ENCODE measurements at regions not wholly inside any gene's neighbourhood (a gene's known extent, or its start where the extent isn't known, plus 50 kb on each side); places are given as distances from the start of the nearest gene placed in this dataset.

DNA sequence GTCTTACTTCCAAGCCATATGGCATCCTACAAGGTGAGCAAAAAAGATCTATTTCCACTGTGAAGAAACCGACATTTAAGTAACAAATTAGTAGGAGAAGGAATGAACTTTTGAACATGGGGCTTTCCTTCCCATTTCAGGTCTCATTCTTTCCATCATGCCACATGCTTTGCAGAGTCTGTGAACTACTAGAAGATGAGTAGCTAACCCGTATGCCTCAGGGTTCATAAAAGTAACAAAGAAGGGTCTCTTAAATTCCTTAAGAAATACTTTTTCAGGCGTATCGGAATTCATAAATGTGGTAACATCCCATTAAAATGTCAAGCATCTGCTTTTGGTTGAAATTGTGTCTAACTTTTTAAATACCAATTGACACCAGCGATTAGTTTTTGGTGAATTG, 81.3 kb upstream of the TNS3 start:
- DNase-seq = no peak

- no peak for DNase-seq
Measured at GRCh38 chr7:47661051-47661714, 79.3 kb upstream of the TNS3 start.

DNA sequence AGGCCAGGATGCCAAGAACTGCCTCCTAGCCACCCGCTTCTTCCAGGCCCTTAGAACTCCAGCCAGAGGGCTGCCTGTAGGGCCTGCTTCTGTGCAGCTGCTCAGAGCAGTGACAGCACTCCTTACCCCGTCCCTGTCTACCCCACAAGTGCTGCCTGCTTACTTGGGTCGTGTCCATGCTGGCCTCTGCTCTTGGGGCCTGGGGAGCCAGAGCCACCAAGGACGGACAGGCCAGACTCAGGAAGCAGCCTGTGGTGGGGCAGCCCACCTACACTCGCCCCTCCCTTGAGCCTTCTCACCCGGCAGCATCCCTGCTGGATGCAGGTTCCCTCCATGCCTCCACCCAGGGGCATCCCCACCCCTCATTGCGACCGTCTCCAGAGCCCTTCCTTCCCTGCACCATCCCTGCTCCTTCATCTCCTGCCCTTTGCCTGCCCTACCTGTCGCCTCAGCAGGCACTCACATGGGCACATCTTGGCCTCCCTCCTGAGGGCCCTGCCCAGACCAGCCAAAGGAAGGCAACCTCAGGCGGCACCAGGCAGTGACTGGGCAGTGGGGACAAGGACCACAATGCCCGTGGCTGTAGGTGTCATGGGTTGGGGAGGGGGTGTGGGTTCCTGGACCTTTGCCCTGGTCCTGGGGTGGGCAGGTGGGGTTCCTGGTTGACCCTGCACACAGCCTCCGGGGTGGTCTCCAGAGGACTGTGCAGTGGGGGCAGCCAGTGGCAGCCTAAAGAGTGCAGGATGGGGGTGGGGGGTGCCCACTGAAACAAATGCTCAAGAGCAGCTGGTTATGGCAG, 78.0 kb upstream of the TNS3 start:
- no peak for DNase-seq

DNA sequence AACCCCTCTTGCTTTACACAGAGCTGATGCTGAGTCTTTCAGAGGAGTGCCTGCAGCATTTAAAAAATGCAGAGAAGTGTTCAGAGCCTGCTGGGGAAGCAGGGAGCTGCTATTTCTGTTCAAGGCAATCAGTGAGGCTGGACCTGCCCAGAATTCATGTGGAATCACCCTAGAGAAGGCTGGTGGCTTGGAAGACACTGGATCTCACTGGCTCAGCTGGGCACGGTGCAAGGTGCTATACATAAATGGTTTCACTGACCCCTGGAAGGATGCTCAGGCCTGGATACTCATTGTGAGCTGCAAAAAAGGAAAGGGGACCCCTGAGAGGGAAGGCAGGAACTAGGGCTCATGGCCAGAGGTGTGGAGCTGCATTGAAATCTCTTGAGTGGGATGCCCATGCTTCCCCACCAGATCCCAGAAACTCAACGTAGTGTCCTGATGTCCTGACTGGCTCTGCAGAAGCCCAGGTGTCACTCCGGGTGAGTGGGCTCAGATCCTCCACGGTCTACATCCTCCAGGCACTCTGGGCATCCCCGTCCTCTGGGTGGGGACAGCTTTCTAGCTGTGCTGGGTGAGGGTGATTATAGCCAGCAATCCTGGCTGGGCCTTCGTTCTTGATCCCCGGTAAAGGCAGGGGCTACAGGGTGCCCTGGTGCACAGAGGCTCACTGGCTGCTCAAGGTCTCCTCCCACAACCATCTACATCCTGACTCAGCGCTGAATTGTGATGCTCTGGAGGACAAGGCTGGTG, 77.2 kb upstream of the TNS3 start:
- DNase-seq = no peak

- DNase-seq = no peak
Measured at GRCh38 chr7:47657126-47657525, 75.2 kb upstream of the TNS3 start.

DNA sequence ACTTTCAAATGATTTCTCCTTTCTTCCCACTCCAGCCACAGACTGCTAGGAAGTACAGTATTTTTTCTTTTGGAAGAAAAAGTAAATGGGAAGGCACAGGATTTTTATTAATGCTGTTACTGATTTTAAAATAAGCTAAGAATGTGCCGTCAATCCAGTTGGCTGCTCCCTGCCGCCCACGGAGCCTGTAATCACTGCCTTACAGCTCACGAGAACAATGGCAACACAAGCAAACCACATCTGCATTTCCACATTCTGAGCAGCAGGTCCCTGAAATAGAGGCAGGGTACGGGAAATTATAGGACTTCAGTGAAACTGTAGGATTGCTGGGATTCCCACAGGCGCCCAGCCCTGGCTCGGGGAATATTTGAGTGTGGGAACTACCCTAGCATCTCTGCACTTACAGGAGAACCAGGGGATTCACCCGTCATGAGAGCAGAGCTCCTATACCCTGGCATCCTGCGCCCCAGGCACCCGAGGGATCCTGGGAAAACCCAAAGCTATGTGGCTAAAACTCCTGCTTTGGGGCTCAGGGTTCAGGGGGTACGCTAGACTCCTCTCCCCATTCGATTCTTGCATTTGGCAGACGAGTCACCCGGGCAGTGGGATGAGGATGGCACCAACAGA, 72.9 kb upstream of the TNS3 start:
- DNase-seq = no peak

GRCh38 chr7:47653550-47654411, 71.9 kb upstream of the TNS3 start:
- DNase-seq = no peak

DNA sequence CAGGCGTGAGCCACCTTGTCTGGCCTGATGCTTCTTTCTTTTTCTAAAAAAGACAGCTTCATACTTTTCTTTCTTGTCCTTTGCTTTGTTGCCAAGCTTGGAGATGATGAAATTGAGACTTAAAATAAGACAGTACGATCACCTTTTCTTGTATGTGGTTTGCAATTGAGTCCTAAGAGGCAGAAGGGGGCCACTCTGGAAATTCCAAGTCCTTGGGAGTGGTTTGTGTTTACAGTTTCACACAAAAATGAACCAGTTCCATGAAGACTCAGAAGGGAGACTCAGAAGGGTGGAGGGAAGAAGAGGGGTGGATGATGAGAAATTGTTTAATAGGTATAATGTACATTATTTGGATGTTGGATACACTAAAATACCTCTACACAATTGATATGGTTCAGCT, 70.7 kb upstream of the TNS3 start:
- DNase-seq = no peak

- no peak for DNase-seq
Measured at GRCh38 chr7:47651355-47652317, 69.7 kb upstream of the TNS3 start.

GRCh38 chr7:47649919-47650318, 68.0 kb upstream of the TNS3 start:
- DNase-seq = no peak

DNA sequence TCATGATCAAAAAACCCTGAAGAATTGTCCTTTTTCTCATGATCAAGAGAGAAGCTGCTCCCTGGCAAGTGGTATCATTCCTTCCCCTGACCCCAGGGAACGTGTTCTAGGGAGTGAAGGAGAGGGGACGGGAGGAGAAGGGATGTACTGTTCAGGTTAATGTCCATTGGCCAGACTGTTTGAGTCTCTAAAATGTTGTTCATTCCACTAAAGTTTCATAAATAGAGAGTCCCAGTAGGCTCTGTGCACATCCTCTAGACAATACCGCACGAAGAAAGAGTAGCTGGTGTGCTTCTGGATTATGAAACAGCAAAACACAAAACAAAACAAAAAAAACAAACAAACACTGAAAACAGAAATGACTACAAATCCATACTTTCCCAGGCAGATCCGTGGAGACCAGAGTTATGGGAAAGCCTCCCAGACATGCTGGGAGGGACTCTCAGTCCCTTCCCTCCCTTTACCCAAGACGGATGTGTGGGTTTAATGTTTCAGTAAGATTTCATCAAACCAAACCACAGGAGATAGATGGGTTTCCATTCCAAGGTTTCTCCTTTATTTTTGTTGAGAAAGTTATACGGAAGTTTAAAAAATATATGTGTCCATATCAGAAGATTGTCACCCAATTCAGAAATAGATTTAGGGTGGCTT, 66.5 kb upstream of the TNS3 start:
- no peak for DNase-seq

DNA sequence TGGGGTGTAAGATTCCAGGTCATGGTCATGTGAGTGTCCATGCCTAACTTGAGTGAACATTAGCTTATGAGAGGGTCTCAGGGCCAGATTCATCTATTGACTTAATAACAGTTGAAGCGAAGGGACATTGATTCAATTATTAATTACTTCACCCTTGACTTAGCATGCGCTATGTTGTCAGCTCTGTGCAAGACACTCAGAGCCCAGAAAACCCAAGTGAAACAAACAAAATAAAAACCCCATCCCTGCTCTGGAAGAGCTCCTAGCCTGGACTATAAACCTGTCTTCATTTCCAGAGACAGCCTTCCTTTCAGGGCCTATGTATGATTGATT, 66.0 kb upstream of the TNS3 start:
- no peak for DNase-seq

GRCh38 chr7:47647181-47647917, 65.4 kb upstream of the TNS3 start:
- DNase-seq = no peak

GRCh38 chr7:47643716-47644400, 61.9 kb upstream of the TNS3 start:
- no peak for DNase-seq

- no peak for DNase-seq
Measured at GRCh38 chr7:47640265-47640664, 58.4 kb upstream of the TNS3 start.

DNA sequence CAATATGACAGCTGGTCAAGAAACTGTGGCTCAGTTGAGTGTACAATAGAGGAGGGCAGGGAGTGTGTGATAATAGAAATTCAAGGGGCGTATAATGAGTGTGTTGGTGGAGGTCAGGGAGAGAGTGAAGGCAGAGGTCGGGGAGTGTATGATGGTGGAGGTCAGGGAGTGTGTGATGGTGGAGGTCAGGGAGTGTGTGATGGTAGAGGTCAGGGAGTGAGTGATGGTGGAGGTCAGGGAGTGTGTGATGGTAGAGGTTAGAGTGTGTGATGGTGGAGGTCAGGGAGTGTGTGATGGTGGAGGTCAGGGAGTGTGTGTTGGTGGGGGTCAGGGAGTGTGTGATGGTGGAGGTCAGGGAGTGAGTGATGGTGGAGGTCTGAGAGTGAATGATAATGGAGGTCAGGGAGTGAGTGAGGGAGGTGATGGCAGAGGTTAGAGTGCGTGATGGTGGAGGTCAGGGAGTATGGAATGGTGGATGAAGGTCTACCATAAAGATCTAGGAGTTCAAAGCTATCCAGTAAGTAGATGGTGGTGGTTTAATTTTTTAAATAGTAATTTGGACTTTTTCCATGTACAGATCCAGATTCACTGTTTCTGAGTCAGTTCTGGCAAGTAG, 57.7 kb upstream of the TNS3 start:
- no peak for DNase-seq

DNA sequence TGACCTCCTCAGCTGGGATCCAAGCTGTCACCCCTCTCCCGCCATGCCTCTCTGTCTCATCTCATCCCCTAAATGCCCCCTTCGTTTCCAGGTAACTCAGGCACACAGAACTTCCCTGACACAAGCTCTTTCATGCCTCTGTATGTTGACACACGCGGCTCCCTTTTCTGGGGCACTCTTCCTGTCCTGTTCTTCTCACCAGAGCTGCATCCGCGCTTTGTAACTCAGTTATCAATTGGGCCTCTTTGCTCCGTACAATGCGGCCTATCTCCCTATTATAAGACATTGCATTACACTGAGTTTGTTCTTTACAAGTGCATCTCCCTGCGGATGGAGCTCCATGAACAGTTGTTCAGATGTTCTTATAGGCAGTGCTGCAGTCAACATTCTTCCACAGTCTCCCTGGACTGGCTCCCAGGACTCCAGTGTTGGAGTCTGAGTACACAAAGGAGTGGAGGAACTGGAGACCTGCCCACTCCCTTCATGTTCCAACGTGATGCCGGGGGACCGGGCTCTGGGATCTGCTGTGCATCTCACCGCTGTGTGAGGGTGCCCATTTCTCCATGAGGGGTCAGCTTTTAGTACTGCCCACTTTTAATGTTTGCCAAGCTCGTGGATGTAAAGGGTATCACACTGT, 56.9 kb upstream of the TNS3 start:
- DNase-seq = no peak

GRCh38 chr7:47636433-47637175, 54.7 kb upstream of the TNS3 start:
- no peak for DNase-seq
